Astrocyte (in vitro differentiated cells and primary cell): ENCODE measurements at regions not wholly inside any gene's neighbourhood (a gene's known extent, or its start where the extent isn't known, plus 50 kb on each side); places are given as distances from the start of the nearest gene placed in this dataset.

Experiments
- DNase-seq: peaks from one replicate; pipeline ENCODE4 v3.0.0-alpha.2; 2010; ENCODE audit warnings: low read depth
- FAIRE-seq: peaks from 2 replicates; lab custom pipeline; 2011; peaks lifted over from hg19 to GRCh38; lab: Jason Lieb, UNC
- H2AFZ ChIP-seq: 2 replicates; pipeline ENCODE4 v1.6.0; 2012; ENCODE audit warnings: low read depth, low read length, inconsistent platforms
- H3K27ac ChIP-seq: 2 replicates; pipeline ENCODE4 v1.5.1; 2011; ENCODE audit warnings: low read depth, low read length, inconsistent platforms
- H3K27me3 ChIP-seq: 2 replicates; pipeline ENCODE4 v1.6.0; 2011; ENCODE audit warnings: low read length, inconsistent platforms; ENCODE audit not compliant: insufficient read depth
- H3K36me3 ChIP-seq: 2 replicates; pipeline ENCODE4 v1.5.1; 2011; ENCODE audit warnings: low read length, inconsistent platforms; ENCODE audit not compliant: insufficient read depth
- H3K4me1 ChIP-seq: 2 replicates; pipeline ENCODE4 v1.5.1; 2011; ENCODE audit warnings: low read length, inconsistent platforms; ENCODE audit not compliant: insufficient read depth
- H3K4me2 ChIP-seq: 2 replicates; pipeline ENCODE4 v1.6.0; 2012; ENCODE audit warnings: low read length, inconsistent platforms
- H3K4me3 ChIP-seq: 2 replicates; pipeline ENCODE4 v1.5.1; 2011; ENCODE audit warnings: low read depth, mild to moderate bottlenecking, low read length, inconsistent platforms; ENCODE audit not compliant: insufficient read depth
- H3K79me2 ChIP-seq: 2 replicates; pipeline ENCODE4 v1.6.0; 2012; ENCODE audit warnings: mild to moderate bottlenecking, low read length, inconsistent platforms; ENCODE audit not compliant: insufficient read depth
- H3K9ac ChIP-seq: 2 replicates; pipeline ENCODE4 v1.6.0; 2012; ENCODE audit warnings: mild to moderate bottlenecking, low read length, inconsistent platforms
- H3K9me3 ChIP-seq: 2 replicates; pipeline ENCODE4 v1.5.1; 2012; ENCODE audit warnings: low read depth, mild to moderate bottlenecking, low read length, inconsistent platforms; ENCODE audit not compliant: insufficient read depth
- H4K20me1 ChIP-seq: 2 replicates; pipeline ENCODE4 v1.6.0; 2012; ENCODE audit warnings: low read length, inconsistent platforms; ENCODE audit not compliant: insufficient read depth
- H3K27ac Mint-ChIP-seq: one replicate; pipeline ENCODE4 v1.8.0; 2021; ENCODE audit warnings: mild to moderate bottlenecking, mixed read lengths; ENCODE audit not compliant: unreplicated experiment
- H3K27me3 Mint-ChIP-seq: one replicate; pipeline ENCODE4 v1.8.0; 2021; ENCODE audit warnings: low read depth, mixed read lengths; ENCODE audit not compliant: unreplicated experiment
- H3K36me3 Mint-ChIP-seq: one replicate; pipeline ENCODE4 v1.8.0; 2021; ENCODE audit warnings: low read depth, mixed read lengths; ENCODE audit not compliant: unreplicated experiment
- H3K4me1 Mint-ChIP-seq: one replicate; pipeline ENCODE4 v1.8.0; 2021; ENCODE audit warnings: low read depth, mixed read lengths; ENCODE audit not compliant: unreplicated experiment
- H3K4me3 Mint-ChIP-seq: one replicate; pipeline ENCODE4 v1.8.0; 2021; ENCODE audit warnings: mild to moderate bottlenecking, moderate library complexity, mixed read lengths; ENCODE audit not compliant: unreplicated experiment
- H3K9me3 Mint-ChIP-seq: one replicate; pipeline ENCODE4 v1.8.0; 2021; ENCODE audit warnings: mild to moderate bottlenecking, mixed read lengths; ENCODE audit not compliant: unreplicated experiment
- EZH2 ChIP-seq: IDR thresholded peaks from 2 replicates; pipeline ENCODE4 v1.6.1; 2012; ENCODE audit warnings: mild to moderate bottlenecking, low read length, inconsistent platforms; ENCODE audit not compliant: insufficient read depth
- TF ChIP-seq, protein P1 (sequence below): IDR thresholded peaks from 2 replicates; pipeline ENCODE4 v1.5.1; 2011; ENCODE audit warnings: low read depth, mild to moderate bottlenecking, inconsistent platforms, low read length, moderate library complexity; ENCODE audit not compliant: insufficient read depth

DNA sequence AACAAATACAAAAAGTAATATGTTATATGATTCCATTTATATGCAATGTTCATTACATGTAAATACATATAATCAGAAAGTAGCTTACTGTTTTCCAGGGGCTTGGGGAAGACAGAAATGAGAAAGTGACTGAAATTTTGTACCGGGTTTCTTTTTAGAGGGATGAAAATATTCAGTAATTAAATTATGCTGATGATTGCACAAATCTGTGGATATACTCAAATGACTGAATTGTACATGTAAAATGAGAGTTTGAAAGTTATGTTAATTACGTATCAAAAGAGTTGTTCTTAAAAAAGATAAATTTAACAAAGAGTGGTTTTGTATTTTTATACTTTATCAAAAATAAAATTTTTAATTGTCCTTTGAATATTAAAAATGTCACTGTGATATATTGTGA, 856.3 kb downstream of the DSC3 start:
- H3K27me3 Mint-ChIP-seq, result no peaks in the 10 kb centered on the region
- DNase-seq (no peak), FAIRE-seq (no peak)
- Histone ChIP-seq H3K4me2 (no peak overlapping the region), H3K9ac (no peak overlapping the region), H2AFZ (no peak overlapping the region), H3K27ac (no peak overlapping the region), H3K36me3 (no peaks in the 10 kb centered on the region), H3K9me3 (no peaks in the 10 kb centered on the region), H4K20me1 (no peaks in the 10 kb centered on the region), H3K4me3 (no peak overlapping the region), H3K27me3 (no peaks in the 10 kb centered on the region), H3K4me1 (no peaks in the 10 kb centered on the region), H3K79me2 (no peaks in the 10 kb centered on the region)
- TF ChIP-seq, protein P1, sequence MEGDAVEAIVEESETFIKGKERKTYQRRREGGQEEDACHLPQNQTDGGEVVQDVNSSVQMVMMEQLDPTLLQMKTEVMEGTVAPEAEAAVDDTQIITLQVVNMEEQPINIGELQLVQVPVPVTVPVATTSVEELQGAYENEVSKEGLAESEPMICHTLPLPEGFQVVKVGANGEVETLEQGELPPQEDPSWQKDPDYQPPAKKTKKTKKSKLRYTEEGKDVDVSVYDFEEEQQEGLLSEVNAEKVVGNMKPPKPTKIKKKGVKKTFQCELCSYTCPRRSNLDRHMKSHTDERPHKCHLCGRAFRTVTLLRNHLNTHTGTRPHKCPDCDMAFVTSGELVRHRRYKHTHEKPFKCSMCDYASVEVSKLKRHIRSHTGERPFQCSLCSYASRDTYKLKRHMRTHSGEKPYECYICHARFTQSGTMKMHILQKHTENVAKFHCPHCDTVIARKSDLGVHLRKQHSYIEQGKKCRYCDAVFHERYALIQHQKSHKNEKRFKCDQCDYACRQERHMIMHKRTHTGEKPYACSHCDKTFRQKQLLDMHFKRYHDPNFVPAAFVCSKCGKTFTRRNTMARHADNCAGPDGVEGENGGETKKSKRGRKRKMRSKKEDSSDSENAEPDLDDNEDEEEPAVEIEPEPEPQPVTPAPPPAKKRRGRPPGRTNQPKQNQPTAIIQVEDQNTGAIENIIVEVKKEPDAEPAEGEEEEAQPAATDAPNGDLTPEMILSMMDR, result no peak
- TF ChIP-seq EZH2, result no peak
- H3K4me1 Mint-ChIP-seq, result no peaks in the 10 kb centered on the region
- peaks cover 1% of the 10 kb centered on the region for H3K36me3 Mint-ChIP-seq
- peaks cover 4% of the 10 kb centered on the region for H3K9me3 Mint-ChIP-seq
- H3K4me3 Mint-ChIP-seq, result no peak overlapping the region
- H3K27ac Mint-ChIP-seq, result no peak overlapping the region

- peak; percentile 87 for DNase-seq
- H3K79me2 ChIP-seq, result no peaks in the 10 kb centered on the region
- H3K27me3 ChIP-seq, result no peaks in the 10 kb centered on the region
- H2AFZ ChIP-seq, result no peak overlapping the region
- H3K9ac ChIP-seq, result no peak overlapping the region
- TF ChIP-seq, protein P1, result no peak
- TF ChIP-seq EZH2, result no peak
- H3K36me3 ChIP-seq, result no peaks in the 10 kb centered on the region
- Mint-ChIP-seq H3K9me3 (peaks cover 7% of the 10 kb centered on the region), H3K4me1 (peaks cover 13% of the 10 kb centered on the region), H3K4me3 (no peak overlapping the region), H3K36me3 (peaks cover 2% of the 10 kb centered on the region), H3K27me3 (no peaks in the 10 kb centered on the region), H3K27ac (peak overlapping the region; percentile 98)
- H3K27ac ChIP-seq, result peak overlapping the region; percentile 52
- no peak overlapping the region for H3K4me3 ChIP-seq
- H4K20me1 ChIP-seq, result no peaks in the 10 kb centered on the region
- H3K4me1 ChIP-seq, result no peaks in the 10 kb centered on the region
- FAIRE-seq, result no peak
- peak overlapping the region; percentile 2 for H3K4me2 ChIP-seq
- no peaks in the 10 kb centered on the region for H3K9me3 ChIP-seq
Observed at GRCh38 chr18:30177056-30177455, 865.5 kb downstream of the DSC3 start.

DNA sequence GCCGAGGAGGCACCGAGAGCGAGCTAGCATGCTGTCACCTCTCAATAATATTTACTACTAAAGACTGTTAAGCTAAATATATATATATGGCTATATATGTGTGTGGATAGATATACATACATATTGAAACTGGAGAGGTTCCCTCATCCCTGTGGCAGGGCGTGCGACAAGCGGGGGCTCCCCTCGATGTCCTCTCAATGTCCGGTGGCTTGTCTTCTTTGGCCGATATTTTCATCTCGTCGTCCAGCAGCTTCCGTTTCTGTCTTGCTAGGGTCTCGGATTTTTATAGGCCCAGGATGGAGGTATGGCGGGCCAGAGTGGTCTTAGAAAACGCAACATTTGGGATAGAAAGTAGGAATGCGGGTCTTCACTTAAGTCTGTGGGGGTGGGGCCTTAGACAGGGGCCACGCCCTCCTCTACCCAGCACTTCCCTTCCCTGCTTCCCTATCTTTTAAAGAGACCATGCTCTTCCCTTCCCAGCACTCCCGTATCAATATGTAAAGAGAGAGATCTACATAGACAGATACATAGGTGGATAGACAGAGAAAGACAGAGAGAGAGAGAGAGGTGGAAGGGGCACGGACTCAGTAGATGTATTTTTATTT, 866.8 kb downstream of the DSC3 start:
- Mint-ChIP-seq H3K36me3 (peaks cover 2% of the 10 kb centered on the region), H3K9me3 (peaks cover 7% of the 10 kb centered on the region), H3K4me3 (no peak overlapping the region), H3K4me1 (peaks cover 13% of the 10 kb centered on the region), H3K27ac (peak overlapping the region; percentile 83), H3K27me3 (no peaks in the 10 kb centered on the region)
- Histone ChIP-seq H3K27me3 (no peaks in the 10 kb centered on the region), H3K9ac (no peak overlapping the region), H3K9me3 (no peaks in the 10 kb centered on the region), H2AFZ (no peak overlapping the region), H3K4me2 (no peak overlapping the region), H3K79me2 (no peaks in the 10 kb centered on the region), H3K27ac (no peak overlapping the region), H3K36me3 (no peaks in the 10 kb centered on the region), H3K4me3 (no peak overlapping the region), H3K4me1 (no peaks in the 10 kb centered on the region), H4K20me1 (no peaks in the 10 kb centered on the region)
- no peak for DNase-seq
- no peak for FAIRE-seq
- no peak for TF ChIP-seq EZH2
- TF ChIP-seq, protein P1, result no peak
